Testis (tissue), 2 donors: ENCODE measurements at regions not wholly inside any gene's neighbourhood (a gene's known extent, or its start where the extent isn't known, plus 50 kb on each side); places are given as distances from the start of the nearest gene placed in this dataset.

Experiments used
- DNase-seq: peaks from one replicate; pipeline ENCODE4 v3.0.0-alpha.2; 2019
- H3K27ac ChIP-seq, 2 donors: fragments of 200-600 bp; sonication (generic); one replicate each; pipeline ENCODE4 v1.5.1; 2019
- H3K27me3 ChIP-seq: fragments of 200-600 bp; sonication (generic); one replicate; pipeline ENCODE4 v1.5.1; 2019
- H3K36me3 ChIP-seq: fragments of 200-600 bp; sonication (generic); one replicate; pipeline ENCODE4 v1.5.1; 2017; ENCODE audit warnings: low read depth; ENCODE audit errors: missing control alignments
- H3K4me1 ChIP-seq: fragments of 200-600 bp; sonication (generic); one replicate; pipeline ENCODE4 v1.5.1; 2019
- H3K4me3 ChIP-seq, 2 donors: fragments of 200-600 bp; sonication (generic); one replicate each; pipeline ENCODE4 v1.5.1; 2017 to 2019
- H3K9me3 ChIP-seq: fragments of 200-600 bp; sonication (generic); one replicate; pipeline ENCODE4 v1.5.1; 2017
- POLR2A ChIP-seq: fragments of 450-650 bp; IDR thresholded peaks from one replicate; pipeline ENCODE4 v1.6.1; 2017; ENCODE audit warnings: antibody characterized with exemption, mild to moderate bottlenecking, moderate library complexity
- WGBS, 2 donors: methylation state at CpG; one replicate each; pipeline ENCODE4 v1.1.5; 2018; 5-methylcytosine and 5-hydroxymethylcytosine counted together
- intact Hi-C: fragments of 100-400 bp; cut with DNase I; formaldehyde crosslinking; loops from one replicate; pipeline ENCODE4 v1.15.1; 2023; ENCODE audit warnings: low total_unique reads
- TF ChIP-seq, protein P1 (sequence below), 3 experiments: fragments of 450-650 bp in 2 of 3; fragments of 200-600 bp in 1 of 3; sonication (generic) in 1 of 3; IDR thresholded peaks; one replicate each; pipeline ENCODE4 v1.5.1; 2016 to 2019; ENCODE audit warnings: antibody characterized with exemption in 3 of 3, mild to moderate bottlenecking in 2 of 3, moderate library complexity in 1 of 3

DNA sequence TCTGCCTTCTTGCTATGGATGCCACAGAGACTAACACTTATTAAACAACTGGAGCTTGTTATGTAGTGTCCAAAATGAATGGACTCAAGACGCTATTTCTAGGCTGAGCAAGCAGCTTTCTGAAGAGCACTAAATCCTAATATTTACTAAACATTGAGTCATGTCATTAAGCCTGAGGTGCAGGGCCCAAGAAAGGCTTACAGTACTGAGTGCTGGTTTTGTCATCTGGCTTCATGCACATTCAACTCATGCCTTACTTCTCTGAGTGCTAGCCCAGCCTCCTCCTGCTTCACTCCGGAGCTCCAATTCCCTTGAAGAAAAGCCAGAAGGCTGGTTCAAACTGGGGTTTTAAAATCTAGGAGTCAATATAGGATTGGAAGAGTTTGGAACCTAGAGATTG is 363.3 kb upstream of the CDH5 start:
- H3K27ac ChIP-seq = no peak overlapping the region
- H3K27me3 ChIP-seq = no peaks in the 10 kb centered on the region
- TF ChIP-seq POLR2A = no peak
- TF ChIP-seq, protein P1, sequence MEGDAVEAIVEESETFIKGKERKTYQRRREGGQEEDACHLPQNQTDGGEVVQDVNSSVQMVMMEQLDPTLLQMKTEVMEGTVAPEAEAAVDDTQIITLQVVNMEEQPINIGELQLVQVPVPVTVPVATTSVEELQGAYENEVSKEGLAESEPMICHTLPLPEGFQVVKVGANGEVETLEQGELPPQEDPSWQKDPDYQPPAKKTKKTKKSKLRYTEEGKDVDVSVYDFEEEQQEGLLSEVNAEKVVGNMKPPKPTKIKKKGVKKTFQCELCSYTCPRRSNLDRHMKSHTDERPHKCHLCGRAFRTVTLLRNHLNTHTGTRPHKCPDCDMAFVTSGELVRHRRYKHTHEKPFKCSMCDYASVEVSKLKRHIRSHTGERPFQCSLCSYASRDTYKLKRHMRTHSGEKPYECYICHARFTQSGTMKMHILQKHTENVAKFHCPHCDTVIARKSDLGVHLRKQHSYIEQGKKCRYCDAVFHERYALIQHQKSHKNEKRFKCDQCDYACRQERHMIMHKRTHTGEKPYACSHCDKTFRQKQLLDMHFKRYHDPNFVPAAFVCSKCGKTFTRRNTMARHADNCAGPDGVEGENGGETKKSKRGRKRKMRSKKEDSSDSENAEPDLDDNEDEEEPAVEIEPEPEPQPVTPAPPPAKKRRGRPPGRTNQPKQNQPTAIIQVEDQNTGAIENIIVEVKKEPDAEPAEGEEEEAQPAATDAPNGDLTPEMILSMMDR (IDR thresholded peaks at IDR 0.05) = no peak
- intact Hi-C loops = no loop called here
- no peak for DNase-seq
- WGBS, 2 donors = 87 to 97% methylated on average over 2 of the region's 2 CpGs
- no peaks in the 10 kb centered on the region for H3K36me3 ChIP-seq
- no peak overlapping the region for H3K4me3 ChIP-seq
- no peaks in the 10 kb centered on the region for H3K9me3 ChIP-seq
- H3K4me1 ChIP-seq = no peaks in the 10 kb centered on the region

DNA sequence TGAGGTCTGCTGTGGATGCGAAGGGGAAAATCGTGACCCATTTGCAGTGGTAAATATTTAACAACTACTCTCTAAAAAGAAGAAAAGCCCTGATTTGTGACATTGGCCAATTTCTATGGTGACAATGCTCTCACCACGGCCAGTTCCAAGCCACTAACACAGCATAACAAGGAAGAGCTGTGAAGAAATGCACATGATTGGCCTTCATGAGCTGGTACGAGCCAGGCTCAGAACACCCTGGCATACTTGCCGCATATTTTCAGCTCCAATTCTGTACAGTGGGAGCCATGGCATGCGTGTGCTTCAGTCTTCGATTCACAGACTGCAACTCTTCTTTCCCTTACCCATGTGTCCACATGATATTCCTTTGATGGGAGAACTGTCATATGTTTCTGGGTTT is 363.9 kb upstream of the CDH5 start:
- Histone ChIP-seq H3K27ac (no peak overlapping the region), H3K36me3 (no peaks in the 10 kb centered on the region), H3K9me3 (no peaks in the 10 kb centered on the region), H3K27me3 (no peaks in the 10 kb centered on the region), H3K4me3 (no peak overlapping the region), H3K4me1 (no peaks in the 10 kb centered on the region)
- 91 to 95% methylated on average over 7 of the region's 7 CpGs for WGBS, 2 donors
- DNase-seq = no peak
- TF ChIP-seq POLR2A = no peak
- TF ChIP-seq, protein P1 (IDR thresholded peaks at IDR 0.05) = no peak
- intact Hi-C loops = no loop called here

DNA sequence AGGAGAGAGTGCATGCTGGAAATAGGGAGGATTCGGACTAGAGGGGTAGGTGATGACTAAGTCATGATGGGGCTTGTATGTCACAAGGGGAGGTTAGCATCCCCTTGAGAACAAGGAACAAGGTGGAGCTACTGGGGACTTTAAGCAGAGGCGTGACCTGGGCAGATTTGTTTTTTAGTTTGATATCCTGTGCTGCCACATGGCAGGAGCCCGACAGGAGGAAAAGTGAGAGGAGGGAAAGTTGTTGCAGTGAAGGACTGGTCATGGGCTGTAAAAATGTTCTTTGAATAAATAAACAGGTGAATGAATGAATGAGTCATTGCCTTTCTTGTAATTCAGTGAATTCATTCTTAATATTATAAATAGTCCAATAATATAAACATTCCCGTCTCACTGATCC is 365.1 kb upstream of the CDH5 start:
- 89 to 91% methylated on average over 4 of the region's 4 CpGs for WGBS, 2 donors
- H3K4me3 ChIP-seq = no peak overlapping the region
- DNase-seq = no peak
- no peaks in the 10 kb centered on the region for H3K4me1 ChIP-seq
- H3K9me3 ChIP-seq = no peaks in the 10 kb centered on the region
- H3K27ac ChIP-seq = no peak overlapping the region
- no peaks in the 10 kb centered on the region for H3K27me3 ChIP-seq
- H3K36me3 ChIP-seq = no peaks in the 10 kb centered on the region
- intact Hi-C loops = no loop called here
- TF ChIP-seq POLR2A = no peak
- TF ChIP-seq, protein P1 (IDR thresholded peaks at IDR 0.05) = no peak

DNA sequence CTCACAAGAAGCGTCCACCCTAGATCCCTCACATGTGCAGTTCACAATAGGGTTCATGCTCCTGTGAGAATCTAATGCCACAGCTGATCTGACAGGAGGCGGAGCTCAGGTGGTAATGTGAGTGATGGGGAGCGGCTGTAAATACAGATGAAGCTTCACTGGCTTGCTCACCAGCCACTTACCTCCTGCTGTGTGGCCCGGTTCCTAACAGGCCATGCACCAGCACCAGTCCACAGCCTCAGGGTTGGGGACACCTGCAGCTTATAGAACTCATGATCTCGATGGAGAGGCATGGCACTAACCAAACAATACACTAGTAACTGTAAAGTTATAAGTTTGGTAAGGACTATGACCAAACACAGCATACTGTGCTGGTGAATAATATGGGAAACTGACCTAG is 368.0 kb upstream of the CDH5 start:
- no peak overlapping the region for H3K4me3 ChIP-seq
- H3K4me1 ChIP-seq = no peaks in the 10 kb centered on the region
- TF ChIP-seq, protein P1 (IDR thresholded peaks at IDR 0.05) = no peak
- no peak for TF ChIP-seq POLR2A
- no peaks in the 10 kb centered on the region for H3K27me3 ChIP-seq
- no peak for DNase-seq
- intact Hi-C loops = no loop called here
- H3K9me3 ChIP-seq = no peaks in the 10 kb centered on the region
- H3K36me3 ChIP-seq = no peaks in the 10 kb centered on the region
- 42 to 98% methylated on average over 4 to 5 of the region's 5 CpGs for WGBS, 2 donors
- no peak overlapping the region for H3K27ac ChIP-seq

DNA sequence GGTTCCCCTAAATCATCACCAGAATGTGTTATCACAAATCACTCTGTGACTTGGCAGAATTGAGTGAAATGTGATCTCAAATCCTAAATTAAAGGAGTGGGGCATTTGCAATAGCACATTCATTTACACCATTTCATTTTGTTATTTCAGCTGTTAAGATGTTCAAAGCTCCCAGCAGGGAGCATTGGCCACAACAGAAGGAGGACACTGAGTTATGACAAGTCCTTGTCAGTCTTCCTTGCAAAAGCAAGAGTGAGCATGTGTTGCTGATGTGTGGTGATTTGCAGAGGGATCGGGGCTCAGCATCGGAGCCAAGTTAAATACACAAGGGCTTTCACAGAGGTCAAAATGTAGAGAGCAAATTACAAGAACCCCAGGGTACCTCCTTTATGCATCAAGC is 372.2 kb upstream of the CDH5 start:
- H3K27me3 ChIP-seq = no peaks in the 10 kb centered on the region
- no peak overlapping the region for H3K4me3 ChIP-seq
- intact Hi-C loops = no loop called here
- no peak overlapping the region for H3K27ac ChIP-seq
- H3K4me1 ChIP-seq = no peaks in the 10 kb centered on the region
- no peaks in the 10 kb centered on the region for H3K36me3 ChIP-seq
- no peak for TF ChIP-seq POLR2A
- TF ChIP-seq, protein P1 (IDR thresholded peaks at IDR 0.05) = no peak
- 65 to 83% methylated on average over 2 of the region's 2 CpGs for WGBS, 2 donors
- no peak for DNase-seq
- H3K9me3 ChIP-seq = no peaks in the 10 kb centered on the region
